PC-9 (cell line): ENCODE measurements at regions not wholly inside any gene's neighbourhood (a gene's known extent, or its start where the extent isn't known, plus 50 kb on each side); places are given as distances from the start of the nearest gene placed in this dataset.

ENCODE experiments used
- EZH2 ChIP-seq: fragments of 200-600 bp; sonication (generic); IDR thresholded peaks from 2 replicates; pipeline ENCODE4 v1.8.0; 2017; ENCODE audit warnings: antibody characterized with exemption, low read depth
- TF ChIP-seq, protein P1 (sequence below): fragments of 200-600 bp; sonication (generic); conservative IDR thresholded peaks from 2 replicates; pipeline ENCODE4 v1.6.1; 2017; ENCODE audit warnings: mixed run types, antibody characterized with exemption, mild to moderate bottlenecking, moderate library complexity

DNA sequence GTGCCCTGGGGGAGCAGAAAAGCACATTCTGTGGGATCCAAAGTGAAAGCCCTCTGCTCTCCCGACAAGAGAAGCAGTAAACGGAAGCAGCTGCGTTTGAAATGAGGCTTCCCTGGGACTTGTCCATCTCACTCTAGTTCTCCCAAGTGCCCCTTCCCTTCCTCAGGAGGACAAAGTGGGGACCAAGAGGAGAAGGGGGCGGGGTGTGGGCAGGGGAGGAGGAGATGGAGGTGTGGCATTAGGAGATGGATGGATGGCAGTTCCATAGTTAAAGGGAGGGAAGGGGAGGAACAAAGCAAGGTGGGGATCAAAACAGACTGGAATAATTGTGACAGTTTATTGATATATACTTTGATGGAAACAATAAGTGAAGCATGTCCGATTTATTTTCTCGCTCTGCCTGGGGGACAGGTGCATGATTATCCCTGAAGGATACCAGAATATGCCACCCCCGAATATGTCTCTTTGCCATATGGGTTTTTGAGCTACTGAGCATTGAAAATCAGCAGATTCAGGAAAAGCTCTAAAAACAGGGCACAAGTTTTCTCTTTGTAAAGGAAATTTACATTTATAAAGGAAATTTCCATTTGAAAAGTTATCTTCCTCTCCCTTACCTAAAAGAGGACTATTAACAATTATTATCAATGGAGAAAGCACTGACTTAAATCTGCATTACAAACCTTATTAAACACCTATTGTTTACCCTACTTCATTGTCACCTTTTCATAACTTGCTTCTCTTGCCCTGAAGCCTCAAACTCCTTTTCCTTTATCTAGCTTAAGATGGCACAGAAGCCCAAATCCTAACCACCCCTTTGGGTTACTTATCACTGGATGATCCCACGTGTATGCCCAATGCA lies 58.9 kb upstream of the DAZL start:
- TF ChIP-seq, protein P1, sequence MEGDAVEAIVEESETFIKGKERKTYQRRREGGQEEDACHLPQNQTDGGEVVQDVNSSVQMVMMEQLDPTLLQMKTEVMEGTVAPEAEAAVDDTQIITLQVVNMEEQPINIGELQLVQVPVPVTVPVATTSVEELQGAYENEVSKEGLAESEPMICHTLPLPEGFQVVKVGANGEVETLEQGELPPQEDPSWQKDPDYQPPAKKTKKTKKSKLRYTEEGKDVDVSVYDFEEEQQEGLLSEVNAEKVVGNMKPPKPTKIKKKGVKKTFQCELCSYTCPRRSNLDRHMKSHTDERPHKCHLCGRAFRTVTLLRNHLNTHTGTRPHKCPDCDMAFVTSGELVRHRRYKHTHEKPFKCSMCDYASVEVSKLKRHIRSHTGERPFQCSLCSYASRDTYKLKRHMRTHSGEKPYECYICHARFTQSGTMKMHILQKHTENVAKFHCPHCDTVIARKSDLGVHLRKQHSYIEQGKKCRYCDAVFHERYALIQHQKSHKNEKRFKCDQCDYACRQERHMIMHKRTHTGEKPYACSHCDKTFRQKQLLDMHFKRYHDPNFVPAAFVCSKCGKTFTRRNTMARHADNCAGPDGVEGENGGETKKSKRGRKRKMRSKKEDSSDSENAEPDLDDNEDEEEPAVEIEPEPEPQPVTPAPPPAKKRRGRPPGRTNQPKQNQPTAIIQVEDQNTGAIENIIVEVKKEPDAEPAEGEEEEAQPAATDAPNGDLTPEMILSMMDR = no peak
- TF ChIP-seq EZH2 = no peak
